Left ventricle myocardium inferior (tissue), 1 donor: ENCODE measurements at regions not wholly inside any gene's neighbourhood (a gene's known extent, or its start where the extent isn't known, plus 50 kb on each side); places are given as distances from the start of the nearest gene placed in this dataset.
A peak's percentile ranks its signal among the peaks of the same experiment; 100 is the strongest.

ENCODE experiments used
- DNase-seq: peaks from one replicate; pipeline ENCODE4 v3.0.0-alpha.2; 2020
- H3K27ac ChIP-seq: fragments of 200-600 bp; replicated peaks from 2 replicates; pipeline ENCODE4 v1.8.0; 2021
- H3K27me3 ChIP-seq: fragments of 200-600 bp; 2 replicates; pipeline ENCODE4 v1.8.0; 2021; ENCODE audit warnings: low read depth
- H3K36me3 ChIP-seq: fragments of 200-600 bp; 2 replicates; pipeline ENCODE4 v1.8.0; 2021
- H3K4me1 ChIP-seq: fragments of 200-600 bp; 2 replicates; pipeline ENCODE4 v1.8.0; 2021
- H3K4me3 ChIP-seq: fragments of 200-600 bp; 2 replicates; pipeline ENCODE4 v1.8.0; 2021; ENCODE audit warnings: mild to moderate bottlenecking, moderate library complexity
- H3K9me3 ChIP-seq: fragments of 200-600 bp; replicated peaks from 2 replicates; pipeline ENCODE4 v1.8.0; 2021
- CTCF ChIP-seq: fragments of 200-600 bp; IDR thresholded peaks from 2 replicates; pipeline ENCODE4 v1.8.0; 2021; ENCODE audit warnings: antibody characterized with exemption, mild to moderate bottlenecking, borderline replicate concordance
- intact Hi-C: fragments of 100-400 bp; cut with micrococcal nuclease; formaldehyde crosslinking; loops from one replicate; pipeline ENCODE4 v1.11.0; 2022
- donor health status: DM: no; HTN: yes; CAD: no; lungs with severe emphysema.

- no peak for DNase-seq
- H3K4me3 ChIP-seq: no peak overlapping the region
- H3K4me1 ChIP-seq: peaks cover 13% of the 10 kb centered on the region
- intact Hi-C loops: no loop called here
- H3K27ac ChIP-seq: peak overlapping the region; percentile 62
- TF ChIP-seq CTCF: no peak
- H3K9me3 ChIP-seq: no peaks in the 10 kb centered on the region
- H3K27me3 ChIP-seq: no peaks in the 10 kb centered on the region
- H3K36me3 ChIP-seq: no peaks in the 10 kb centered on the region
Observed at GRCh38 chr10:29881811-29882210, 177.6 kb downstream of the JCAD start.

GRCh38 chr10:29881336-29881771 lies 178.0 kb downstream of the JCAD start:
- intact Hi-C loops: no loop called here
- H3K27ac ChIP-seq: peak overlapping the region; percentile 62
- peaks cover 14% of the 10 kb centered on the region for H3K4me1 ChIP-seq
- H3K27me3 ChIP-seq: no peaks in the 10 kb centered on the region
- H3K9me3 ChIP-seq: no peaks in the 10 kb centered on the region
- DNase-seq: peak; percentile 33
- H3K4me3 ChIP-seq: no peak overlapping the region
- no peaks in the 10 kb centered on the region for H3K36me3 ChIP-seq
- TF ChIP-seq CTCF: no peak

GRCh38 chr10:29880856-29881255 lies 178.5 kb downstream of the JCAD start:
- H3K9me3 ChIP-seq: no peaks in the 10 kb centered on the region
- no peak overlapping the region for H3K4me3 ChIP-seq
- H3K4me1 ChIP-seq: peaks cover 18% of the 10 kb centered on the region
- H3K36me3 ChIP-seq: no peaks in the 10 kb centered on the region
- no peak for TF ChIP-seq CTCF
- DNase-seq: no peak
- intact Hi-C loops: no loop called here
- H3K27me3 ChIP-seq: no peaks in the 10 kb centered on the region
- H3K27ac ChIP-seq: peak overlapping the region; percentile 62

GRCh38 chr10:29879862-29880261 lies 179.5 kb downstream of the JCAD start:
- intact Hi-C loops: no loop called here
- no peak for DNase-seq
- H3K27ac ChIP-seq: peak overlapping the region; percentile 62
- no peak for TF ChIP-seq CTCF
- no peaks in the 10 kb centered on the region for H3K9me3 ChIP-seq
- H3K4me3 ChIP-seq: no peak overlapping the region
- no peaks in the 10 kb centered on the region for H3K27me3 ChIP-seq
- H3K36me3 ChIP-seq: no peaks in the 10 kb centered on the region
- peaks cover 28% of the 10 kb centered on the region for H3K4me1 ChIP-seq

- Histone ChIP-seq H3K27me3 (no peaks in the 10 kb centered on the region), H3K9me3 (no peaks in the 10 kb centered on the region), H3K36me3 (no peaks in the 10 kb centered on the region), H3K4me1 (peaks cover 32% of the 10 kb centered on the region), H3K4me3 (no peak overlapping the region), H3K27ac (peak overlapping the region; percentile 63)
- no peak for DNase-seq
- intact Hi-C loops: no loop called here
- TF ChIP-seq CTCF: no peak
Observed at GRCh38 chr10:29878492-29878891, 180.9 kb downstream of the JCAD start.
